NCI-H1092 (cell line): ENCODE measurements at regions not wholly inside any gene's neighbourhood (a gene's known extent, or its start where the extent isn't known, plus 50 kb on each side); places are given as distances from the start of the nearest gene placed in this dataset.

Experiments
- DNase-seq: peaks from one replicate; lab custom pipeline; 2025; lab: John Stamatoyannopoulos, UW

GRCh38 chr12:58364389-58365086, 423.2 kb downstream of the ATP23 start:
- no peak for DNase-seq

GRCh38 chr12:58365087-58365390, 423.7 kb downstream of the ATP23 start:
- DNase-seq: no peak

- DNase-seq: no peak
Observed at GRCh38 chr12:58367041-58367440, 425.7 kb downstream of the ATP23 start.

GRCh38 chr12:58368001-58368400, 426.6 kb downstream of the ATP23 start:
- DNase-seq: no peak

GRCh38 chr12:58369576-58369975, 428.2 kb downstream of the ATP23 start:
- DNase-seq: no peak

GRCh38 chr12:58372298-58372697, 430.9 kb downstream of the ATP23 start:
- DNase-seq: no peak

GRCh38 chr12:58378028-58378427, 436.7 kb downstream of the ATP23 start:
- DNase-seq: no peak

- no peak for DNase-seq
Observed at GRCh38 chr12:58381546-58381945, 440.2 kb downstream of the ATP23 start.

GRCh38 chr12:58384196-58384595, 442.8 kb downstream of the ATP23 start:
- DNase-seq: no peak

- DNase-seq: no peak
Observed at GRCh38 chr12:58386136-58386535, 444.8 kb downstream of the ATP23 start.

GRCh38 chr12:58387199-58387598, 445.8 kb downstream of the ATP23 start:
- DNase-seq: no peak

GRCh38 chr12:58388261-58388660, 446.9 kb downstream of the ATP23 start:
- DNase-seq: no peak

- no peak for DNase-seq
Observed at GRCh38 chr12:58393152-58393551, 451.8 kb downstream of the ATP23 start.

GRCh38 chr12:58395056-58395455, 453.7 kb downstream of the ATP23 start:
- DNase-seq: no peak

- DNase-seq: no peak
Observed at GRCh38 chr12:58395470-58395869, 454.1 kb downstream of the ATP23 start.

GRCh38 chr12:58396239-58396638, 454.9 kb downstream of the ATP23 start:
- DNase-seq: no peak

- DNase-seq: no peak
Observed at GRCh38 chr12:58405363-58405762, 464.0 kb downstream of the ATP23 start.

- no peak for DNase-seq
Observed at GRCh38 chr12:58408516-58408915, 467.1 kb downstream of the ATP23 start.

- DNase-seq: no peak
Observed at GRCh38 chr12:58412461-58413060, 471.2 kb downstream of the ATP23 start.

GRCh38 chr12:58413794-58414193, 472.4 kb downstream of the ATP23 start:
- no peak for DNase-seq

- no peak for DNase-seq
Observed at GRCh38 chr12:58414398-58414871, 473.1 kb downstream of the ATP23 start.

GRCh38 chr12:58415716-58416115, 474.3 kb downstream of the ATP23 start:
- no peak for DNase-seq

- DNase-seq: no peak
Observed at GRCh38 chr12:58416236-58416635, 474.9 kb downstream of the ATP23 start.

- DNase-seq: no peak
Observed at GRCh38 chr12:58419196-58419760, 477.9 kb downstream of the ATP23 start.
